ENCODE measurements at regions not wholly inside any gene's neighbourhood (a gene's known extent, or its start where the extent isn't known, plus 50 kb on each side); places are given as distances from the start of the nearest gene placed in this dataset.

- no peak overlapping the region for H3K27ac ChIP-seq (ENCODE audit: insufficient read depth, low read depth, low read length)
- H3K9ac ChIP-seq (replicated peaks; ENCODE audit: extremely low read depth, insufficient read depth, low read length) = no peak overlapping the region
- no peaks in the 10 kb centered on the region for H3K36me3 ChIP-seq (ENCODE audit: control insufficient read depth in 2 of 2, extremely low read depth in 1 of 2, insufficient read depth in 2 of 2, low read length in 2 of 2)
- intact Hi-C loops (cut with micrococcal nuclease) (no loop called here), dilution Hi-C loops (cut with MboI; ENCODE audit: extremely low pct_ligation_motif_present, low sequenced_read_pairs) (no loop called here)
- FAIRE-seq (no peak), DNase-seq (ENCODE audit: low read depth, low spot score) (no peak)
- no peak overlapping the region for H3K4me3 ChIP-seq (replicated peaks in 1 of 3; ENCODE audit: insufficient read depth in 1 of 3, low read depth in 1 of 3, low read length in 3 of 3)
- H3K4me1 ChIP-seq (ENCODE audit: control insufficient read depth, extremely low read depth, insufficient read depth, low read length) = no peaks in the 10 kb centered on the region
- H3K27me3 ChIP-seq (ENCODE audit: control insufficient read depth in 2 of 2, insufficient read depth in 2 of 2, low read length in 2 of 2) = no peaks in the 10 kb centered on the region
- no peak overlapping the region for H2AFZ ChIP-seq (ENCODE audit: low read depth, low read length)
- POLR2A ChIA-PET = no interaction called here
- CTCF ChIA-PET = no interaction called here
- no peaks in the 10 kb centered on the region for H3K9me3 ChIP-seq (replicated peaks; ENCODE audit: control insufficient read depth, insufficient read depth, low read length)
- no TSS peak for BruUV-seq (replicated peaks)
- no peak overlapping the region for H3K4me2 ChIP-seq (ENCODE audit: insufficient read depth, low read length)
- H3K79me2 ChIP-seq (ENCODE audit: control insufficient read depth, insufficient read depth, low read length) = no peaks in the 10 kb centered on the region
- no peaks in the 10 kb centered on the region for H4K20me1 ChIP-seq (replicated peaks; ENCODE audit: control insufficient read depth, extremely low read depth, insufficient read depth, low read length)
- H3K9me1 ChIP-seq (replicated peaks; ENCODE audit: control insufficient read depth, extremely low read depth, insufficient read depth, low read length) = no peaks in the 10 kb centered on the region
- TF ChIP-seq MAX (IDR thresholded peaks at IDR 0.05; ENCODE audit: insufficient read depth, insufficient read length) = no peak
- TF ChIP-seq FOS (IDR thresholded peaks at IDR 0.05; ENCODE audit: borderline replicate concordance, insufficient read depth, low read length) = no peak
- TF ChIP-seq POLR2AphosphoS5 (IDR thresholded peaks at IDR 0.05; ENCODE audit: insufficient read depth, low read depth, low read length) = no peak
- no peak for TF ChIP-seq CTCF (IDR thresholded peaks at IDR 0.05; ENCODE audit: extremely low read depth in 1 of 2, insufficient read depth in 1 of 2, low read depth in 1 of 2, low read length in 2 of 2)
- TF ChIP-seq POLR2A (IDR thresholded peaks at IDR 0.05; ENCODE audit: low read depth, low read length) = no peak
- TF ChIP-seq JUN (IDR thresholded peaks at IDR 0.05; ENCODE audit: borderline replicate concordance, insufficient read depth, insufficient read length, low read depth) = no peak
- TF ChIP-seq EZH2 (IDR thresholded peaks at IDR 0.05; ENCODE audit: borderline replicate concordance, low read depth, low read length, severe bottlenecking) = no peak
- no peak for TF ChIP-seq MYC (IDR thresholded peaks at IDR 0.05; ENCODE audit: low read depth, low read length)
- TF ChIP-seq GATA2 (IDR thresholded peaks at IDR 0.05; ENCODE audit: insufficient read depth, insufficient read length, low read depth, low read length) = no peak
These were observed 292.5 kb downstream of the NUP35 start for GRCh38 chr2:183416753-183417152.

Measured in endothelial cell of umbilical vein (primary cell).